H9 (cell line): ENCODE measurements at regions not wholly inside any gene's neighbourhood (a gene's known extent, or its start where the extent isn't known, plus 50 kb on each side); places are given as distances from the start of the nearest gene placed in this dataset.

Experiments
- DNase-seq: peaks from one replicate; pipeline ENCODE4 v3.0.0-alpha.2; 2017
- H2AFZ ChIP-seq: one replicate; pipeline ENCODE4 v1.6.1; 2013; ENCODE audit warnings: mild to moderate bottlenecking, low read length, control low read depth, moderate library complexity
- H2AK5ac ChIP-seq: 2 replicates; pipeline ENCODE4 v1.6.1; 2013; ENCODE audit warnings: low read length, control low read depth, mixed read lengths; ENCODE audit not compliant: insufficient read length
- H2BK120ac ChIP-seq: one replicate; pipeline ENCODE4 v1.6.1; 2013; ENCODE audit warnings: low read depth, mild to moderate bottlenecking, low read length, control low read depth, inconsistent platforms; ENCODE audit not compliant: poor library complexity, severe bottlenecking
- H2BK12ac ChIP-seq: 2 replicates; pipeline ENCODE4 v1.6.1; 2013; ENCODE audit warnings: low read length, control low read depth, mixed read lengths, low read depth; ENCODE audit not compliant: insufficient read length
- H2BK15ac ChIP-seq: 2 replicates; pipeline ENCODE4 v1.6.1; 2013; ENCODE audit warnings: low read depth, low read length, control low read depth
- H2BK20ac ChIP-seq: one replicate; pipeline ENCODE4 v1.6.1; 2013; ENCODE audit warnings: low read depth, mild to moderate bottlenecking, low read length, control low read depth, inconsistent platforms; ENCODE audit not compliant: poor library complexity, severe bottlenecking
- H2BK5ac ChIP-seq: 2 replicates; pipeline ENCODE4 v1.6.1; 2013; ENCODE audit warnings: low read length, control low read depth, mixed read lengths; ENCODE audit not compliant: insufficient read length
- H3K14ac ChIP-seq: 2 replicates; pipeline ENCODE4 v1.6.1; 2013; ENCODE audit warnings: low read length, control low read depth; ENCODE audit not compliant: insufficient read depth
- H3K18ac ChIP-seq: 2 replicates; pipeline ENCODE4 v1.6.1; 2013; ENCODE audit warnings: low read depth, mild to moderate bottlenecking, mixed read lengths, low read length, control low read depth; ENCODE audit not compliant: insufficient read length
- H3K23ac ChIP-seq: 2 replicates; pipeline ENCODE4 v1.6.1; 2013; ENCODE audit warnings: low read length, control low read depth, mixed read lengths, low read depth; ENCODE audit not compliant: insufficient read length
- H3K23me2 ChIP-seq: 2 replicates; pipeline ENCODE4 v1.6.1; 2013; ENCODE audit warnings: low read depth, mild to moderate bottlenecking, mixed read lengths, low read length, control low read depth; ENCODE audit not compliant: insufficient read length, poor library complexity, severe bottlenecking
- H3K27ac ChIP-seq: 2 replicates; pipeline ENCODE4 v1.5.1; 2013; ENCODE audit warnings: low read length, control low read depth, mixed read lengths, low read depth; ENCODE audit not compliant: insufficient read length
- H3K27me3 ChIP-seq: 2 replicates; pipeline ENCODE4 v1.6.1; 2013; ENCODE audit warnings: low read length, control low read depth, inconsistent platforms; ENCODE audit not compliant: insufficient read depth
- H3K4ac ChIP-seq: 2 replicates; pipeline ENCODE4 v1.6.1; 2013; ENCODE audit warnings: low read depth, mild to moderate bottlenecking, control low read depth, inconsistent platforms, low read length, moderate library complexity
- H3K4me1 ChIP-seq: 2 replicates; pipeline ENCODE4 v1.6.1; 2013; ENCODE audit warnings: low read length, control low read depth, inconsistent platforms; ENCODE audit not compliant: insufficient read depth
- H3K4me2 ChIP-seq: 2 replicates; pipeline ENCODE4 v1.6.1; 2013; ENCODE audit warnings: low read length, control low read depth, mixed read lengths; ENCODE audit not compliant: insufficient read length, insufficient read depth
- H3K56ac ChIP-seq: 2 replicates; pipeline ENCODE4 v1.6.1; 2013; ENCODE audit warnings: low read depth, mild to moderate bottlenecking, mixed read lengths, low read length, control low read depth; ENCODE audit not compliant: insufficient read length
- H3K79me1 ChIP-seq: 2 replicates; pipeline ENCODE4 v1.6.1; 2013; ENCODE audit warnings: low read depth, mild to moderate bottlenecking, moderate library complexity, low read length, control low read depth, inconsistent platforms; ENCODE audit not compliant: insufficient read depth, poor library complexity, severe bottlenecking
- H3K79me2 ChIP-seq: 2 replicates; pipeline ENCODE4 v1.6.1; 2013; ENCODE audit warnings: low read length, control low read depth, inconsistent platforms; ENCODE audit not compliant: insufficient read depth
- H3K9ac ChIP-seq: 2 replicates; pipeline ENCODE4 v1.6.1; 2013; ENCODE audit warnings: low read length, control low read depth, mixed read lengths; ENCODE audit not compliant: insufficient read length; ENCODE audit errors: extremely low read depth
- H3K9me3 ChIP-seq: one replicate; pipeline ENCODE4 v1.6.1; 2013; ENCODE audit warnings: low read depth, low read length, inconsistent platforms; ENCODE audit not compliant: control insufficient read depth
- H3T11ph ChIP-seq: one replicate; pipeline ENCODE4 v1.6.1; 2013; ENCODE audit warnings: mild to moderate bottlenecking, low read length, control low read depth, inconsistent platforms
- H4K20me1 ChIP-seq: one replicate; pipeline ENCODE4 v1.6.1; 2013; ENCODE audit not compliant: control insufficient read depth, insufficient read length, insufficient read depth
- H4K5ac ChIP-seq: 2 replicates; pipeline ENCODE4 v1.6.1; 2013; ENCODE audit warnings: low read depth, mild to moderate bottlenecking, mixed read lengths, low read length, control low read depth; ENCODE audit not compliant: insufficient read length
- H4K8ac ChIP-seq: replicated peaks from 2 replicates; pipeline ENCODE4 v1.6.1; 2013; ENCODE audit warnings: low read length, control low read depth, mixed read lengths, low read depth; ENCODE audit not compliant: insufficient read length
- H4K91ac ChIP-seq: 2 replicates; pipeline ENCODE4 v1.6.1; 2013; ENCODE audit warnings: low read depth, mild to moderate bottlenecking, moderate library complexity, mixed read lengths, low read length, control low read depth; ENCODE audit not compliant: insufficient read length
- H3K27ac Mint-ChIP-seq, 3 experiments: 2 replicates in 2 of 3; 3 replicates in 1 of 3; pipeline ENCODE4 v1.8.0; 2020 to 2021; ENCODE audit warnings: mixed read lengths in 3 of 3, mild to moderate bottlenecking in 1 of 3, moderate library complexity in 1 of 3
- H3K27me3 Mint-ChIP-seq: 2 replicates; pipeline ENCODE4 v1.8.0; 2021; ENCODE audit warnings: low read depth, mild to moderate bottlenecking, moderate library complexity, mixed read lengths
- H3K36me3 Mint-ChIP-seq, 3 experiments: 2 replicates in 2 of 3; 3 replicates in 1 of 3; pipeline ENCODE4 v1.8.0; 2020 to 2021; ENCODE audit warnings: low read depth in 3 of 3, mixed read lengths in 3 of 3; ENCODE audit not compliant: insufficient read depth in 1 of 3
- H3K4me1 Mint-ChIP-seq, 2 experiments: 2 replicates each; pipeline ENCODE4 v1.8.0; 2020; ENCODE audit warnings: mixed read lengths in 2 of 2
- H3K4me3 Mint-ChIP-seq, 2 experiments: 2 replicates in 1 of 2; 3 replicates in 1 of 2; pipeline ENCODE4 v1.8.0; 2020 to 2021; ENCODE audit warnings: mild to moderate bottlenecking in 2 of 2, mixed read lengths in 2 of 2, moderate library complexity in 1 of 2
- H3K9me3 Mint-ChIP-seq, 2 experiments: 2 replicates in 1 of 2; 3 replicates in 1 of 2; pipeline ENCODE4 v1.8.0; 2020; ENCODE audit warnings: mild to moderate bottlenecking in 2 of 2, mixed read lengths in 2 of 2, moderate library complexity in 1 of 2
- CTCF ChIP-seq: fragments of 200-600 bp; sonication (generic); conservative IDR thresholded peaks from 3 replicates; pipeline ENCODE4 v1.8.0; 2021; ENCODE audit warnings: antibody characterized with exemption, mild to moderate bottlenecking
- WGBS: extraction: QIAGEN DNeasy Blood & Tissue Kit; methylation state at CpG from one replicate; pipeline ENCODE4 v1.1.7; 2013; ENCODE audit warnings: missing lambda C conversion rate, low lambda C conversion rate, mixed read lengths; ENCODE audit not compliant: insufficient read length; ENCODE audit errors: extremely low coverage; 5-methylcytosine and 5-hydroxymethylcytosine counted together

DNA sequence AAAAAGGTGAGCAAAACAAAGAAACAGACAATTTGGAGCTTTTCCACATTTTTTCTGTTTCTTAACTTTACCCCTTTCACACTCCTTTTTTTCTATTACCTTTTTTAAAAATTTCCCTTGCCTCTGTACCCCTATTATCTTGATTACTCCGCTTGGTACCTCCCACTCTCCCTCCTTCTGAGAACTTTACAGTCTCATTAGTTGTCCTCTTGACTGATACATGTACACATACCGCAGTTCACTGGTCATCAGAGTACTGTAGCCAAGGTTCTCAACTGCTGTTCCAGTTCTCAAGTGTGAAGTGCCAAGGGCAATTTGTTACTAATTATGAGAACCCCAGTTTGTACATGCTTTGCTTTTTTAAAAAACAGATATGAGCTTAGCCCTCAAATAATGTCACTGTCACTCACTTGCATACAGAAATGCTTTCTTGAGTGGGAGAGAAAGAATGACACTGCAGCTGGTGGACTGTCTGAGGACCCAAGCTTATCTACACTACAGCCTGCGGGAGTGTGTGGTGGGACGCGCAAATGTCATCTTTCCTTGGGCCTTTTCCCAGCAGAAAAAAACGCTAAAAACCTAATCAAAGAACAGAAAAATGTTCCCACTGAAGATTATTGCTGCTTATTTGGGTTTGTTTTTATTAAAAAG is 160.8 kb downstream of the DISP1 start:
- Histone ChIP-seq H3K9ac (no peak overlapping the region), H2BK12ac (no peak overlapping the region), H2BK15ac (no peak overlapping the region), H3K27me3 (no peaks in the 10 kb centered on the region), H2BK20ac (no peak overlapping the region), H4K5ac (no peak overlapping the region), H3K79me1 (no peaks in the 10 kb centered on the region), H2AK5ac (no peak overlapping the region), H3K27ac (no peak overlapping the region), H3K18ac (no peak overlapping the region), H3T11ph (no peak overlapping the region), H4K91ac (no peak overlapping the region), H3K4me2 (no peak overlapping the region), H2BK5ac (no peak overlapping the region), H3K56ac (no peak overlapping the region), H3K4me1 (no peaks in the 10 kb centered on the region), H3K4ac (no peak overlapping the region), H3K23ac (no peak overlapping the region), H2AFZ (no peak overlapping the region), H3K79me2 (no peaks in the 10 kb centered on the region), H4K8ac (no peak overlapping the region), H3K14ac (no peak overlapping the region), H2BK120ac (no peak overlapping the region), H3K9me3 (no peaks in the 10 kb centered on the region), H3K23me2 (no peaks in the 10 kb centered on the region), H4K20me1 (no peaks in the 10 kb centered on the region)
- TF ChIP-seq CTCF = no peak
- H3K4me1 Mint-ChIP-seq = 0 out of 4 replicates have a peak, but pooled peaks cover 0 to 7% of the 10 kb centered on the region in 2 experiments
- no peaks in the 10 kb centered on the region for H3K27me3 Mint-ChIP-seq
- H3K36me3 Mint-ChIP-seq = peaks cover 2 to 5% (median 2%) of the 10 kb centered on the region in 3 experiments; a peak in 2 of 7 replicates
- 100% methylated on average over 1 of the region's 6 CpGs for WGBS
- no peak overlapping the region for H3K4me3 Mint-ChIP-seq
- DNase-seq = no peak
- no peak overlapping the region; a peak in 1 of 7 replicates for H3K27ac Mint-ChIP-seq
- peaks cover 3 to 6% of the 10 kb centered on the region in 2 experiments; a peak in 3 of 5 replicates for H3K9me3 Mint-ChIP-seq
